ENCODE measurements at regions not wholly inside any gene's neighbourhood (a gene's known extent, or its start where the extent isn't known, plus 50 kb on each side); places are given as distances from the start of the nearest gene placed in this dataset.

DNA sequence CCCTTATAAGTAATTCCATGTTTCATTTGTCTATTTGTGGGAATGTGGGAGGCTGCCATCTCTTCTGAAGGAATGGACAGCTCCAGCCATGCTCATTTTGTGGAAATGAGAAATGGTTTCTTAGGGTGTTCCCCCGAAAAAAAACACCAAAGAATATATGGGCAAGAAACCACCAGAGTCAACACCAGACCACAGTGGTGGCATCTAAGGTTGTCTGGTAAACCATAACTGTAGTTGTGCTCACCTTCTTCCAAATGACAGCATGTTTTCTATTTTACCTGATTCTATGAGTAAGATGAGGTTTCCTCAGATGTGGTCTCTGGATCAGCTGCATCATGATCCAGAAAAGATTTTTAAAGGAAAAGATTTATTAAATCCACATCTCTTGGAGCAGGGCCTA is 217.0 kb upstream of the C2CD4B start:
- Mint-ChIP-seq H3K27ac (ENCODE audit: unreplicated experiment) (no peak overlapping the region), H3K36me3 (ENCODE audit: unreplicated experiment) (no peaks in the 10 kb centered on the region), H3K9me3 (ENCODE audit: unreplicated experiment) (peaks cover 2% of the 10 kb centered on the region), H3K4me1 (ENCODE audit: low read depth, unreplicated experiment) (no peaks in the 10 kb centered on the region), H3K4me3 (ENCODE audit: unreplicated experiment) (no peak overlapping the region), H3K27me3 (ENCODE audit: unreplicated experiment) (no peaks in the 10 kb centered on the region)
- TF ChIP-seq, protein P1, sequence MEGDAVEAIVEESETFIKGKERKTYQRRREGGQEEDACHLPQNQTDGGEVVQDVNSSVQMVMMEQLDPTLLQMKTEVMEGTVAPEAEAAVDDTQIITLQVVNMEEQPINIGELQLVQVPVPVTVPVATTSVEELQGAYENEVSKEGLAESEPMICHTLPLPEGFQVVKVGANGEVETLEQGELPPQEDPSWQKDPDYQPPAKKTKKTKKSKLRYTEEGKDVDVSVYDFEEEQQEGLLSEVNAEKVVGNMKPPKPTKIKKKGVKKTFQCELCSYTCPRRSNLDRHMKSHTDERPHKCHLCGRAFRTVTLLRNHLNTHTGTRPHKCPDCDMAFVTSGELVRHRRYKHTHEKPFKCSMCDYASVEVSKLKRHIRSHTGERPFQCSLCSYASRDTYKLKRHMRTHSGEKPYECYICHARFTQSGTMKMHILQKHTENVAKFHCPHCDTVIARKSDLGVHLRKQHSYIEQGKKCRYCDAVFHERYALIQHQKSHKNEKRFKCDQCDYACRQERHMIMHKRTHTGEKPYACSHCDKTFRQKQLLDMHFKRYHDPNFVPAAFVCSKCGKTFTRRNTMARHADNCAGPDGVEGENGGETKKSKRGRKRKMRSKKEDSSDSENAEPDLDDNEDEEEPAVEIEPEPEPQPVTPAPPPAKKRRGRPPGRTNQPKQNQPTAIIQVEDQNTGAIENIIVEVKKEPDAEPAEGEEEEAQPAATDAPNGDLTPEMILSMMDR (IDR thresholded peaks at IDR 0.05; ENCODE audit: partially characterized antibody, unreplicated experiment) = no peak
- no peak for DNase-seq

DNA sequence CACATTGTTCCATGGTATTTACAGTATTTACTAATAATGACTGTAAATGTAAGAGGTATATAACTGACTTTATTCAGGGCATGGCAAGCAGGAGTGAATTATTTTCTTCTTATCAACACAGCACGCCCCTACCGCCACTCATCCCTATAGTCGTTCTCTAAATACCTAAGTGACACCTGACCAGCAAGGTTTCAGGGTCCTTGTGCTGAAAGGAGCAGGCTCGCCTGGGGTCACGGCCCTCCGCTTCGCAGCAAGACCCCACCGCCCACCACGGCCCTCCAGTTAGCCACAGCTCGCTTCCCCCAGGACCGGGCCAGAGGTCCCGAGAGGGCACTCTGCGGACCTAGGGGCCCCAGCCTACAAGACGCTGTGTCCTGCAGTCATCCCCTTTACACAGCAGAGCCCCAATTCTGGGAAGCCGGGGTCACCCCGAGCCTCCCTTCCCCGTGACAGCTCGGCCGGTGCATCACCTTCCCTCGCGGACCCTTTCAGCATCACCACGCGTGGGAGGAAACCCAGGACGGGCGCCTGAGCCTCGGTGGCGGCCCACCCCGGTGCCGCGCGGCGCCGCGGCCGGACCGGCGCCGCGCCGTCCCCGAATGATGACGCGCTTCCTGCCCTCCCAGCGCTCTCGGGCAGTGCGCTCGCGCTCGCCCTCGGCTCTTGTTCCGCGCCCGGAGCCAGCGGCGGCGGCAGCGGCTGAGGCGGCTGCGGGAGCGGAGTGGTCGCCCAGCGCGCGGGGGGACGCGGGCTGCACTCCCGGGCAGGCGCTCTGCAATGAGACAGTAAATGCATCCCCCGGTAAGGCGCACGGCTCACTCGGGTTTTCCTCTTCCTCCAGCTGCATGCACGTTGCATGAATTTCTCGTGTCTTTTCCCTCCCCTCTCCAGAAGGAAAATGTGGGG is 225.1 kb upstream of the C2CD4B start, which contains the start of gene TLN2:
TSS of gene TLN2 (plus strand) at position 666 of the 906 bp plus-strand sequence.
- TF ChIP-seq, protein P1 (IDR thresholded peaks at IDR 0.05; ENCODE audit: partially characterized antibody, unreplicated experiment) = no peak
- H3K36me3 Mint-ChIP-seq (ENCODE audit: unreplicated experiment) = no peaks in the 10 kb centered on the region
- H3K9me3 Mint-ChIP-seq (ENCODE audit: unreplicated experiment) = peaks cover 4% of the 10 kb centered on the region
- peaks cover 7% of the 10 kb centered on the region for H3K27me3 Mint-ChIP-seq (ENCODE audit: unreplicated experiment)
- peaks cover 4% of the 10 kb centered on the region for H3K4me1 Mint-ChIP-seq (ENCODE audit: low read depth, unreplicated experiment)
- H3K27ac Mint-ChIP-seq (ENCODE audit: unreplicated experiment) = peak within 1 kb of the TSS; percentile 78
- H3K4me3 Mint-ChIP-seq (ENCODE audit: unreplicated experiment) = peak within 1 kb of the TSS; percentile 93
- peak; percentile 82 for DNase-seq

DNA sequence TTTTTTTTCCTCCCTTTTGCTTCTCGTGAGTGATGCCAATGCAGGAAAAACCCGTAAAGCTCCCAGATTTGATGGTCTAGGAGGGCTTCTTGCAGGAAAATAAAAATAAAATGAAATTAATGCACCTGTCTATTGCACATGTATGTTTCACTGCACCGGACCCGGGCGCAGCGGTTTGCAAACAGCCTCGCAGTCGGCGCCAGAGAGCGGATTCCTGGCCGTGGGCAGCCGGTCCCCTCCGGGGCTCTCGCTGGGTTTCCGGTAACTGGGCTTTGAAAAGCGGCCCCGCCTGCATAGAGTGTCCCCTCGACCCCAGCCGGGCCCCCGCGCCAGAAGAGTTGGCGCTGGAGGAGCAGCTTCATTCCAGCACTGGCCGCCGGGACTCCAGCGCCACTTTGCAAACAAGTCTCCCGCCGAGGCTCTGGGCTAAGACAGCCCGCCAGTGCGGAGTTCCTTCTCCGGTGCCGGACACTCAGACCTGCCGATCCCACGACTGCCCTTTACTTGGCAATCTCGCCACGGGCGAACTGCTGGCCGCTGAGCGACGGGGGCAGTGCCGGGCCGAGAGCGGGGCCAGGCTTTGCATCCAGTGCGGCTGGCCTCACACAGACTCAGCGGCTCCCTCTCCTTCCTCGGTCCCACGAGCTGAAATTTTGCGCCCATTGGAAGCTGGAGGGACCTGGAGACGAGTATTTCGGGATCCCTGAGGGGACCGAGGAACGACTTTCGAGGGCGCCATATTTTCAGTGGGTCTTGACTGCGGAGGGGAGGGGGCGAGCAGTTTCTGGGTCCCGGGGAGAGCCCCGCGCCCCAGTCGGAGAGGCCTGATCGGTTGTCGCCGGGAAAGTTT is 225.9 kb upstream of the C2CD4B start:
- Mint-ChIP-seq H3K27me3 (ENCODE audit: unreplicated experiment) (peaks cover 7% of the 10 kb centered on the region), H3K27ac (ENCODE audit: unreplicated experiment) (peak overlapping the region; percentile 43), H3K36me3 (ENCODE audit: unreplicated experiment) (no peaks in the 10 kb centered on the region), H3K4me3 (ENCODE audit: unreplicated experiment) (peak overlapping the region; percentile 93), H3K4me1 (ENCODE audit: low read depth, unreplicated experiment) (peaks cover 4% of the 10 kb centered on the region), H3K9me3 (ENCODE audit: unreplicated experiment) (peaks cover 4% of the 10 kb centered on the region)
- peak; percentile 63 for DNase-seq
- TF ChIP-seq, protein P1 (IDR thresholded peaks at IDR 0.05; ENCODE audit: partially characterized antibody, unreplicated experiment) = no peak

DNA sequence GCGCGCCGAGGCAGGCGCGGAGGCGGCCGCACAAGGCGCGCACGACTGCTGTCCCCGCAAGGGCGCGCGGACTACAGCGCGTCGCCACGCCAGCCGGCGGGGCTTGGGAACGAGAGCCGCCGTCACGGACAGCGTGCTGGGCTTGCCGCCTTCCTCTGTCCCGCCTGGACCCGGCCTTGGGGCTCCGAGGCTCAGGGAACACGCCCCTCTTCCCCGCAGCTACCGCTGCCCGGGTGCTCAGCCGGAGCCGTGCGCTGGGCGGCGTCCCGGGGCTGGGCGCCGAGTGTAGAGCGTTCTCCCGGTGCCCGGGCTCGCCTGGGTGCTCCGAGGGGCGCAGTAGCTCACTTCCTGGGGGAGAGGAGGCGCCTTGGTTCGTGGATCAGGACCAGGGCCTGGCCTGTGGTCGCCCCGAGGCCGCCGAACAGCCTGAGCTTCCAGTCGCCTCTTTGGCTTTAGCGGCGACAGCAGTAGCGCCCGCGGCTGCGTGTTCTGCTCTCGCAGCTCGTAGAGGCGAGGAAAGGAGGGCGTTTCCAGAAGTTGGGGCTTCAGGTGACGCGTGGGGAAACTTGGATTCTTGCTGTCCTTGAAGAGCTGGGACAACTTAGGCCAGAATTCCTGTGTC is 226.7 kb upstream of the C2CD4B start:
- Mint-ChIP-seq H3K27me3 (ENCODE audit: unreplicated experiment) (peaks cover 7% of the 10 kb centered on the region), H3K36me3 (ENCODE audit: unreplicated experiment) (no peaks in the 10 kb centered on the region), H3K4me1 (ENCODE audit: low read depth, unreplicated experiment) (peaks cover 4% of the 10 kb centered on the region), H3K27ac (ENCODE audit: unreplicated experiment) (no peak overlapping the region), H3K9me3 (ENCODE audit: unreplicated experiment) (peaks cover 4% of the 10 kb centered on the region), H3K4me3 (ENCODE audit: unreplicated experiment) (peak overlapping the region; percentile 93)
- TF ChIP-seq, protein P1 (IDR thresholded peaks at IDR 0.05; ENCODE audit: partially characterized antibody, unreplicated experiment) = no peak
- DNase-seq = peak; percentile 61

All from glutamatergic neuron (in vitro differentiated cells).